Activated T-helper 1 cell treated with anti-CD3 and anti-CD28 coated beads, Interleukin-2, amount 50 U/mL, for 16 hours (primary cell): ENCODE measurements at regions not wholly inside any gene's neighbourhood (a gene's known extent, or its start where the extent isn't known, plus 50 kb on each side); places are given as distances from the start of the nearest gene placed in this dataset.
"Not testable (repeated sequence)": the region's sequence is repeated elsewhere in the genome, so short reads cannot be mapped to it uniquely, and the experiment has no call there.

Source experiments
- DNase-seq, 2 donors: peaks; one replicate each; pipeline ENCODE4 v3.0.0-alpha.2; 2020; ENCODE audit warnings: low read depth in 1 of 2, low spot score in 1 of 2

GRCh38 chr9:129296195-129296594 is 118.1 kb upstream of the IER5L start:
- not testable (repeated sequence) for DNase-seq

GRCh38 chr9:129291041-129291501 is 113.0 kb upstream of the IER5L start:
- DNase-seq, result no peak

DNA sequence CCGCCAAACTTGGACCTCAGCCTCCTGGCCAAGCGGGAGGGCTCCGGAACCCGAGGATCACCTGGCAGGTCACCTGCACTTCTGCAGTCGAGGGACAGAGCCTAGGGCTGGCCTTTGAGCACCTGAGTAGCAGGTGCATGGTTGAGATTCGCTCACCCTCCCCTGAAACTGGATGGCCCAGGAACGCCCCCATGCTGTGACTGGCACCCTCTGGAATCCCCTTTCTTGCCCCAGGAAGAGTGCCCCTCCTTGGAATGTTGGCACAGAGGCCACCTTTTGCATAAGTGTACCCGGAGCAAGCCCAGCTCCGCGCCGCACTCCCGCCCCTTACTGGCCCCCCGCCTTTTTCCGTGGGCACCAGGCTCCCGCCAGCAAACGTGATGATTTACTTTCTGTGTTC is 112.5 kb upstream of the IER5L start:
- no peak for DNase-seq

- DNase-seq, result no peak
Measured at GRCh38 chr9:129289883-129290282, 111.8 kb upstream of the IER5L start.

DNA sequence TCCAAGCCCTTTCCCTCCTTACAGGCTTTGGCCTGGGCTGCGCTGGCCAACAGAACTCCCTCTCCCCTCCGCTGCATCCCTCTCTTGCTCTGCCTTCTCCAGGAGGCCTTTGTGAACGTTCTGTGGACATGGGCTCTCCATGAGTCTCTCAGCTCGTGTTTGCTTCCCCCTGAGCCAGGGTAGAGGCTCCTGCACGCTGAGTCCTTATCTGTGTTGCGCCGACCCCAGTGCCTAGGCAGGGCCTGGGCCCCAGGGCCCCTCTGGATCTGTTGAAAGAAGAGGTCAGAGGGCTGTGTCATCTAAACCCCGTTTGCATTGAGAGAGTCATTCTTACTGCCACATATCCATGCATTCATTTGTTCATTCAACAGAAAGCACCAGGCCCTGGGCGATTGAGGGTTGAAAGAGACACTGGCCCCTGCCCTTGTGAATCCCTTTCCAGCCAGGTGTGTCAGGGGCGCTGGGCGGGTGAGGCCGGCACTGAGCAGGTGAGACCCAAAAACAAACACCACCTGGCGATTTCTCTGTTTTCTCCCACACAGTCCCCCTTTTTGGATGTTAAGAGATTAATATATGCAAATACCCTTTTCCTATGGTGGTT is 111.2 kb upstream of the IER5L start:
- DNase-seq, result no peak

DNA sequence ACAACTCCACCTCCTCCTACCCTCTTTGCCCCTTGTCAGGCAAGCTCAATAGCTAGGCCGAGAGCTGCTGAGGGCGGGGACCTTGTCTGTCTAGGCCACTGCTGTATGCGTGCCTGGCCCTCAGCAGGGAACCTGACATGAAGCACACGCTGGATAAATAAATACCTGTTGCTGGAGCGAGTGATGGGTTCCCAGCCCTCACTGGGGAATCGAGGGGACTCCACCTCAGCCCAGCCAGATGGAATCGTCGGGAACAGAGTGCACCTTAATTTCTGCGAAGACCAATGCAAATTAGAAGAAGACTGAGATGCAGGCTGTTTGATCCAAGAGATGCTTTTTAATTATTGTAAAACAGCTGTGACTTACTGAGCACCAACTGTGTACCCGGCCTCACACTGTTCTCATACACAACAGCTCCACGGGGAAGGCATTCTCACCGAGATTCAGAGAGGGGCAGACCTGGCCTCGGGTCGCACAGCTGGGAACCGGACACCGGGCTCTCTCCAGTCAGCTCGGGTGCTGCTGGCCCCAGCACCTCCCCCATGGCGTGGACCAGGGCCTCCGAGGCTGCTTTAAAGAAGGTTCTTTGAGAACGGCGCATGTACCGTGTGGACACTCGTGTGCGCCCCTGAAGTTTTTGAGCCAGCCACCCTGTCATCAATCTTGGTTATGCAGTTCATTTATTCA is 109.7 kb upstream of the IER5L start:
- DNase-seq, result no peak

- no peak for DNase-seq
Measured at GRCh38 chr9:129285979-129286772, 108.1 kb upstream of the IER5L start.

- DNase-seq, result no peak
Measured at GRCh38 chr9:129285382-129285781, 107.3 kb upstream of the IER5L start.

- DNase-seq, result no peak
Measured at GRCh38 chr9:129284607-129285291, 106.7 kb upstream of the IER5L start.

DNA sequence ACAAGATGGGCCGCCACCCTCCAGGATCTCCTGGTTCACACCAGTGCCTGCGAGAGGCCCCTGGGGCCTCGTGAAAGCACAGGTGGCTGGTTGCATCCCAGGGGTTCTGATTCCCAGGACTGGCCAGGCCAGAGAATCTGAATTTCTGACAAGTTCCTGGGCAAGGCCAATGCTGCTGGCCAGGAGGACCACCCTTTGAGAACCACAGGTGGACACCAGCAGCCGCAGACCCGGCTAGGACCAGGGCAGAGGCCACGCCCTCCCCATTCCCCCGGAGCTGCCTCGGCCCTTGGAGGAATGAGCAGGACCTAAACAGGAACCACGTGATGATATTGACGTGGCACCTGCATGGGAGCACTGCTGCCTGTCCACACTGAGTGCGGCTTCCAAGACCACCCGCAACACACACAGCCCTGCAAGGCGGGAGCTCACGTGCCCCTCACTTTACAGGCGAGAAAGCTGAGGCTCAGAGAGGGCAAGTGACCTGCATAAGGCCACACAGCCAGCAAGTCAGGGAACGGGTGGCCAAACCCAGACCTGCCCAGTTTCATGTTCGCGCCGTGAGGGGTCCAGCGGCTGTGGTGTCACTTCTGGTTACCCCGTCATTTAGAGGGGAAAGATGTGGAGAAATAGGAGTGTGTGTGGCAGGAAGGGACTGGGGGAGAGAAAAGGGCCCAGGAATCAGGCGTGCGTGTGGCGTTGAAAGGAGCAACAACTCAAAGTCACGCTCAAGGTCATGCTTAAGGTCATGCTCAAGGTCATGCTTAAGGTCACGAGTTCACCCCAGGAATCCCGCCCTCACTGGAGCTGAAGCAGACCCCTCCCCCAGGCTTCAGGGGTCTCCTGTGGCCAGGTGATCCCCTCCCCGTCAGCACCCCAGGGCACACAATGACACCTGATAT is 105.9 kb upstream of the IER5L start:
- DNase-seq, result no peak

GRCh38 chr9:129283291-129283691 is 105.2 kb upstream of the IER5L start:
- no peak for DNase-seq

DNA sequence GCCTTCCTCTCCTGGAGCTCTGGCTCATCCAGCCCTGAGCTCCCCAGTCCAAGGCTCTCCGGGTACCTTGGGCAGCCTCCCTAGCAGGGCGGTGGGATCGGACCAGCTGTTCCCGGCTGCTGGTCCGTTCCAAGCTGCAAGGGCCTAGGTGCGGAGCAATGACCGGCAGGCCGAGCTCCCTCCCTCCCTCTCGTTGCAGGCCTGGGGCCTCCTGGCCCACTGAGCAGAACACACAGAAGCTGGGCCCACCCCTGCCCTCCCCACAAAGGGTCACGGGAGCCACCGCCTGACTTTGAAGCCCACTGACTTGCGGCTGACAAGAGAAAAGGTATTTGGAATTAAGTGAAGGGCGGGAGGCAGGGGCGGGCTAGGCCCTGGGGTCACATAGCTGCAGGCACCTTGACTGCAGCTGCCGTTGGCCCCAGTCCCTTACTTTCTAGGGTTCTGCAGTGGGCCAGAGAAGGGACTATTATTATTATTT is 104.7 kb upstream of the IER5L start:
- DNase-seq, result no peak

- DNase-seq, result no peak
Measured at GRCh38 chr9:129282272-129282671, 104.2 kb upstream of the IER5L start.

- no peak for DNase-seq
Measured at GRCh38 chr9:129281506-129282145, 103.6 kb upstream of the IER5L start.

GRCh38 chr9:129280623-129281271 is 102.7 kb upstream of the IER5L start:
- no peak for DNase-seq

- no peak for DNase-seq
Measured at GRCh38 chr9:129280236-129280622, 102.2 kb upstream of the IER5L start.

GRCh38 chr9:129278391-129279237 is 100.6 kb upstream of the IER5L start:
- no peak for DNase-seq

DNA sequence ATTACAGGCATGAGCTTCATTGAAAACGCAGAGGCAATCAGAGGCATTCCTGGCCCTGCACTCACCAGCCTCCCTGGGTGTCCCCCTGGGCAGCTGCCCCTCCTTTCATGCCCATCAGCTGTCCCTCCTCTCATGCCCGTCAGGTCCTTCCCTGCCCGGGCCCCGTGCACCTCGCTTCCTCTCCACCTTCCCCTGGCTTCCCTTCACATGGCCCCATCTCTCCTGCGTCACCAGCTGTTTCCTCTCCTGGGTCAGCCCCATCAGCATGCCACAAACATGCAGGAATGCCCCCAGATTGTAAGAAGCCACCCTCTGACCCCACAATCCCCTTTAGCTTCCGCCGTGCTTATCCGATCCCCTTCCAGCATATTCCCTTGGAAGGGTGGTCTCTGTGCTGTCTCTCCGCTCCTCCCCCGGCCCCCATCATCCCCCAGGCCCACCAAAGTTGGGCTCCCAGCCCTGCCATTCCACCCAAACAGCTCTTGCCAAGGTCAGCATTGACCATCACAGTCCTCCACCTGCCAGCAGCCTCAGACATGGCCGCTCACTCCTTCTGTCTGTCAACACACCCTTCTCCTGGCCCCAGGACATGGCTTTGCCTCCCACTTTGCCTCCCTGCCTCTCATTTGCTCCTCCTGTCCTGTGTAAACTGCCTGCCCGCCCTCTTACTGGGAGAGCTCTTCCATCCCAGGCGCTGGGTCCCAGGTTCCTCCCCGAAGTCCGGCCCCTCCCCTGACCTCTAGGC is 98.6 kb upstream of the IER5L start:
- DNase-seq, result no peak
